GM12864 (cell line): ENCODE measurements at regions not wholly inside any gene's neighbourhood (a gene's known extent, or its start where the extent isn't known, plus 50 kb on each side); places are given as distances from the start of the nearest gene placed in this dataset.

Experiments
- DNase-seq: peaks from one replicate; pipeline ENCODE4 v3.0.0-alpha.2; 2011; ENCODE audit warnings: low read depth
- H3K4me3 ChIP-seq: 2 replicates; pipeline ENCODE4 v1.5.1; 2011; ENCODE audit warnings: mild to moderate bottlenecking, low read depth, low read length, control low read depth
- CTCF ChIP-seq: IDR thresholded peaks from 2 replicates; pipeline ENCODE4 v1.5.1; 2011; ENCODE audit warnings: low read depth, mild to moderate bottlenecking, moderate library complexity, low read length, control low read depth, inconsistent platforms; ENCODE audit errors: missing control alignments

- no peak for DNase-seq
- no peak for TF ChIP-seq CTCF
- no peak overlapping the region for H3K4me3 ChIP-seq
These were observed 400.8 kb upstream of the PROK2 start for GRCh38 chr3:72185549-72186399.

GRCh38 chr3:72183489-72183888 lies 398.5 kb upstream of the PROK2 start:
- TF ChIP-seq CTCF: no peak
- H3K4me3 ChIP-seq: no peak overlapping the region
- no peak for DNase-seq

- no peak for TF ChIP-seq CTCF
- H3K4me3 ChIP-seq: no peak overlapping the region
- no peak for DNase-seq
These were observed 397.3 kb upstream of the PROK2 start for GRCh38 chr3:72182206-72182605.

GRCh38 chr3:72181251-72181650 lies 396.3 kb upstream of the PROK2 start:
- no peak for TF ChIP-seq CTCF
- no peak for DNase-seq
- H3K4me3 ChIP-seq: no peak overlapping the region

- no peak for TF ChIP-seq CTCF
- H3K4me3 ChIP-seq: no peak overlapping the region
- DNase-seq: no peak
These were observed 395.5 kb upstream of the PROK2 start for GRCh38 chr3:72180405-72180804.

GRCh38 chr3:72179107-72179464 lies 394.1 kb upstream of the PROK2 start:
- no peak for DNase-seq
- no peak for TF ChIP-seq CTCF
- H3K4me3 ChIP-seq: no peak overlapping the region
